PFSK-1 (cell line): ENCODE measurements at regions not wholly inside any gene's neighbourhood (a gene's known extent, or its start where the extent isn't known, plus 50 kb on each side); places are given as distances from the start of the nearest gene placed in this dataset.

Experiments used
- FOXP2 ChIP-seq: optimal IDR thresholded peaks from 2 replicates; pipeline ENCODE3; 2011; ENCODE audit warnings: borderline replicate concordance, control low read depth, inconsistent platforms; ENCODE audit not compliant: insufficient read depth; ENCODE audit errors: extremely low read length, extremely low read depth
- POLR2AphosphoS5 ChIP-seq: IDR thresholded peaks from 2 replicates; pipeline ENCODE4 v1.6.1; 2012; ENCODE audit warnings: low read depth, mild to moderate bottlenecking, control low read depth, low read length, moderate library complexity
- SIN3A ChIP-seq: IDR thresholded peaks from 2 replicates; pipeline ENCODE4 v1.6.1; 2012; ENCODE audit warnings: mild to moderate bottlenecking, low read length, moderate library complexity, borderline replicate concordance; ENCODE audit not compliant: insufficient read depth
- TAF1 ChIP-seq: IDR thresholded peaks from 2 replicates; pipeline ENCODE4 v1.6.1; 2012; ENCODE audit warnings: low read length, control low read depth, borderline replicate concordance; ENCODE audit not compliant: insufficient read depth
- TF ChIP-seq, protein P1 (sequence below), 2 experiments: IDR thresholded peaks; 2 replicates each; pipeline versions ENCODE4 v1.6.1 to v1.8.0; 2011 to 2012; ENCODE audit warnings: low read depth in 2 of 2, low read length in 2 of 2, control low read depth in 1 of 2, inconsistent platforms in 1 of 2, mild to moderate bottlenecking in 1 of 2, moderate library complexity in 1 of 2; ENCODE audit not compliant: insufficient read depth in 1 of 2

DNA sequence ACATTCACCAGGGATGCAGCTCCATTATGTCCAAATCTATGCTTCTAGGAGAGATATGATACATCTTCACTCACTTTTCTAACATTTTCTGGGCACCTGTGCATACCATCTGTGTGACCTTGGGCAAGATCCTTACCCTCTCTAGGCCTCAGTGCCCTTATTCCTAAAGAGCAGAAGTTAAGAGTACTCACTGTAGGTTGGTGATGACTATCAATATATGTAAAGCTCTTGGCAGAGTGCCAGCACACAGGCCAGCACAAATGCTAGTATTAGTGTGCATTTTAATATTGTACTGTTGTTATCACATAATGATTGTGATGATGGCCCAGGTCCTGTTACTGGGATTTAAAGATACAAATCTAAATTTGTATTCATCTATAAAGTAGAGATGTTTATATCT lies 199.2 kb downstream of the RAD51AP2 start:
- TF ChIP-seq POLR2AphosphoS5 (no peak), TAF1 (no peak), SIN3A (no peak), FOXP2 (no peak)
- TF ChIP-seq, protein P1, sequence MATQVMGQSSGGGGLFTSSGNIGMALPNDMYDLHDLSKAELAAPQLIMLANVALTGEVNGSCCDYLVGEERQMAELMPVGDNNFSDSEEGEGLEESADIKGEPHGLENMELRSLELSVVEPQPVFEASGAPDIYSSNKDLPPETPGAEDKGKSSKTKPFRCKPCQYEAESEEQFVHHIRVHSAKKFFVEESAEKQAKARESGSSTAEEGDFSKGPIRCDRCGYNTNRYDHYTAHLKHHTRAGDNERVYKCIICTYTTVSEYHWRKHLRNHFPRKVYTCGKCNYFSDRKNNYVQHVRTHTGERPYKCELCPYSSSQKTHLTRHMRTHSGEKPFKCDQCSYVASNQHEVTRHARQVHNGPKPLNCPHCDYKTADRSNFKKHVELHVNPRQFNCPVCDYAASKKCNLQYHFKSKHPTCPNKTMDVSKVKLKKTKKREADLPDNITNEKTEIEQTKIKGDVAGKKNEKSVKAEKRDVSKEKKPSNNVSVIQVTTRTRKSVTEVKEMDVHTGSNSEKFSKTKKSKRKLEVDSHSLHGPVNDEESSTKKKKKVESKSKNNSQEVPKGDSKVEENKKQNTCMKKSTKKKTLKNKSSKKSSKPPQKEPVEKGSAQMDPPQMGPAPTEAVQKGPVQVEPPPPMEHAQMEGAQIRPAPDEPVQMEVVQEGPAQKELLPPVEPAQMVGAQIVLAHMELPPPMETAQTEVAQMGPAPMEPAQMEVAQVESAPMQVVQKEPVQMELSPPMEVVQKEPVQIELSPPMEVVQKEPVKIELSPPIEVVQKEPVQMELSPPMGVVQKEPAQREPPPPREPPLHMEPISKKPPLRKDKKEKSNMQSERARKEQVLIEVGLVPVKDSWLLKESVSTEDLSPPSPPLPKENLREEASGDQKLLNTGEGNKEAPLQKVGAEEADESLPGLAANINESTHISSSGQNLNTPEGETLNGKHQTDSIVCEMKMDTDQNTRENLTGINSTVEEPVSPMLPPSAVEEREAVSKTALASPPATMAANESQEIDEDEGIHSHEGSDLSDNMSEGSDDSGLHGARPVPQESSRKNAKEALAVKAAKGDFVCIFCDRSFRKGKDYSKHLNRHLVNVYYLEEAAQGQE (IDR thresholded peaks at IDR 0.05; ENCODE audit: insufficient read depth in 1 of 2, low read depth in 2 of 2, low read length in 2 of 2), result no peak
